C4-2B (cell line): ENCODE measurements at regions not wholly inside any gene's neighbourhood (a gene's known extent, or its start where the extent isn't known, plus 50 kb on each side); places are given as distances from the start of the nearest gene placed in this dataset.
"Not testable (repeated sequence)": the region's sequence is repeated elsewhere in the genome, so short reads cannot be mapped to it uniquely, and the experiment has no call there.

Experiments used
- H3K27ac ChIP-seq: fragments of 450-650 bp; 2 replicates; pipeline ENCODE4 v1.5.1; 2017
- CTCF ChIP-seq: fragments of 450-650 bp; conservative IDR thresholded peaks from 2 replicates; pipeline ENCODE4 v1.5.1; 2017; ENCODE audit warnings: mild to moderate bottlenecking
- ZFX ChIP-seq: fragments of 450-650 bp; IDR thresholded peaks from 2 replicates; pipeline ENCODE4 v1.6.1; 2017

- no peak overlapping the region for H3K27ac ChIP-seq
- TF ChIP-seq CTCF (no peak), ZFX (no peak)
Measured at GRCh38 chr4:31803526-31804195, 1083.5 kb downstream of the PCDH7 start.

GRCh38 chr4:31807036-31807435 is 1086.9 kb downstream of the PCDH7 start:
- no peak overlapping the region for H3K27ac ChIP-seq
- TF ChIP-seq ZFX (no peak), CTCF (no peak)

GRCh38 chr4:31844350-31844749 is 1124.2 kb downstream of the PCDH7 start:
- H3K27ac ChIP-seq = no peak overlapping the region
- no peak for TF ChIP-seq CTCF
- no peak for TF ChIP-seq ZFX

- TF ChIP-seq ZFX (no peak), CTCF (no peak)
- no peak overlapping the region for H3K27ac ChIP-seq
Measured at GRCh38 chr4:31851946-31852345, 1131.8 kb downstream of the PCDH7 start.

- no peak overlapping the region for H3K27ac ChIP-seq
- no peak for TF ChIP-seq CTCF
- no peak for TF ChIP-seq ZFX
Measured at GRCh38 chr4:31877429-31877828, 1157.3 kb downstream of the PCDH7 start.

GRCh38 chr4:31880837-31881236 is 1160.7 kb downstream of the PCDH7 start:
- H3K27ac ChIP-seq = not testable (repeated sequence)

- TF ChIP-seq ZFX (no peak), CTCF (no peak)
Measured at GRCh38 chr4:31896349-31896748, 1176.2 kb downstream of the PCDH7 start.

GRCh38 chr4:31905363-31905762 is 1185.2 kb downstream of the PCDH7 start:
- no peak for TF ChIP-seq ZFX
- no peak for TF ChIP-seq CTCF
- H3K27ac ChIP-seq = no peak overlapping the region

More at GRCh38 chr4:31896349-31896748, 1176.2 kb downstream of the PCDH7 start:
- peak overlapping the region; percentile 85 for H3K27ac ChIP-seq
